ENCODE measurements at regions not wholly inside any gene's neighbourhood (a gene's known extent, or its start where the extent isn't known, plus 50 kb on each side); places are given as distances from the start of the nearest gene placed in this dataset.
"Not testable (repeated sequence)": the region's sequence is repeated elsewhere in the genome, so short reads cannot be mapped to it uniquely, and the experiment has no call there.

DNA sequence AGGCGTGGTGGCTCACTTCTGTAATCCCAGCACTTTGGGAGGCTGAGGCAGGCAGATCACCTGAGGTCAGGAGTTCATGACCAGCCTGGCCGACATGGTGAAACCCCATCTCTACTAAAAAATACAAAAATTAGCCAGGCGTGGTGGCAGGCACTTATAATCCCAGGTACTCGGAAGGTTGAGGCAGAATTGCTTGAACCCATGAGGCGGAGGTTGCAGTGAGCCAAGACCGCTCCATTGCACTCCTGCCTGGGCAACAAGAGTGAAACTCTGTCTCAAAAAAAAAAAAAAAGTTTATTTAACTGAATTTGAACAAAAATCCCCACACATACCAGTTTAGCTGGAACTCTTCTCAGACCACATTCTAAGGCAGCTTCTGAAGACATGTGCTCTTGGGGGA, 51.8 kb upstream of the HABP2 start:
- DNase-seq = not testable (repeated sequence)
